ENCODE measurements at regions not wholly inside any gene's neighbourhood (a gene's known extent, or its start where the extent isn't known, plus 50 kb on each side); places are given as distances from the start of the nearest gene placed in this dataset.

DNA sequence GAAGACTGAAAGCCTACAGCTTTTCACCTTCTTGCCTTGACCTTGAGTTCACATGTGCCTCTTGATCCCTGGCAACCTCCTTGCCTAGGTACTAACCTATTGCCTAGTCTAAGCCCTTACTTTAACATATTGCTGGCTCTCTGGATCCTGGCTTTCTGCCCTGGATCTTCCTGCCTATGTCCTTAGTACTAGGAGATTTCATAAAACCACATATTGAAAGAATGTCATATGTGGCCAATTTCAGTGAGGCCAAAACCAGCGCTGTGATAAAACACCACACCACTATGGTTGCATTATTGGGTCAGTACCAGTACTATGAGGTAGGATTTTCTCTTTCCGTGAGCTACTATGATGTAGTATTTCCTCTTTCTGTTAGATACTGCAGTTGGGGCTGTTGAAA, 80.4 kb downstream of the CT47B1 start:
- TF ChIP-seq POLR2A (IDR thresholded peaks at IDR 0.05) = no peak
- TF ChIP-seq, protein P1, sequence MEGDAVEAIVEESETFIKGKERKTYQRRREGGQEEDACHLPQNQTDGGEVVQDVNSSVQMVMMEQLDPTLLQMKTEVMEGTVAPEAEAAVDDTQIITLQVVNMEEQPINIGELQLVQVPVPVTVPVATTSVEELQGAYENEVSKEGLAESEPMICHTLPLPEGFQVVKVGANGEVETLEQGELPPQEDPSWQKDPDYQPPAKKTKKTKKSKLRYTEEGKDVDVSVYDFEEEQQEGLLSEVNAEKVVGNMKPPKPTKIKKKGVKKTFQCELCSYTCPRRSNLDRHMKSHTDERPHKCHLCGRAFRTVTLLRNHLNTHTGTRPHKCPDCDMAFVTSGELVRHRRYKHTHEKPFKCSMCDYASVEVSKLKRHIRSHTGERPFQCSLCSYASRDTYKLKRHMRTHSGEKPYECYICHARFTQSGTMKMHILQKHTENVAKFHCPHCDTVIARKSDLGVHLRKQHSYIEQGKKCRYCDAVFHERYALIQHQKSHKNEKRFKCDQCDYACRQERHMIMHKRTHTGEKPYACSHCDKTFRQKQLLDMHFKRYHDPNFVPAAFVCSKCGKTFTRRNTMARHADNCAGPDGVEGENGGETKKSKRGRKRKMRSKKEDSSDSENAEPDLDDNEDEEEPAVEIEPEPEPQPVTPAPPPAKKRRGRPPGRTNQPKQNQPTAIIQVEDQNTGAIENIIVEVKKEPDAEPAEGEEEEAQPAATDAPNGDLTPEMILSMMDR (IDR thresholded peaks at IDR 0.05) = no peak
- no peak for TF ChIP-seq POLR2AphosphoS5 (IDR thresholded peaks at IDR 0.05)
